ENCODE measurements at regions not wholly inside any gene's neighbourhood (a gene's known extent, or its start where the extent isn't known, plus 50 kb on each side); places are given as distances from the start of the nearest gene placed in this dataset.

GRCh38 chr7:137127806-137128205 is 215.7 kb downstream of the PTN start:
- CTCF ChIA-PET, result no interaction called here
- intact Hi-C loops (cut with micrococcal nuclease; ENCODE audit: unreplicated experiment), result no loop called here

DNA sequence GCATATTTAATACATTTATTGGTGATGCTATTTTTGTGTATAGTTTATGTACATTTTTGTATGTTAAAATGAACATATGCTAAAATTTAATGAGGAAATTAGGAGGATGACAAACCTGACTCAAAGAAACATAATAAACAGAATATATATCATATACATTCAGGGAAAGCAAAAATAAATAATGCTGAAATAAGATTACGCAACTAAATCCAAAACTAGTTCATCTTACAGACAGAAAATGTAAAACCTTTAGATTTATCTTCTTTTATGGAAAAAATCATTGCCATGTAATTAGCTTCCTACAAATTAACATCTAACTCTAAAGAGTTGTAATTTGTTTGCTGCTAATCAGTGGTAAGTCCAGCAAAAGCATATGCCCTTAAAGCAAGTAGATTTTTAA is 216.5 kb downstream of the PTN start:
- BruUV-seq (replicated peaks), result no TSS peak
- TF ChIP-seq SIN3A (IDR thresholded peaks at IDR 0.05; ENCODE audit: borderline replicate concordance, insufficient read depth, low read depth, low read length) (no peak), TCF7L2 (IDR thresholded peaks at IDR 0.05; ENCODE audit: low read depth, low read length) (no peak), POLR2AphosphoS5 (IDR thresholded peaks at IDR 0.05; ENCODE audit: low read depth, low read length) (no peak)
- TF ChIP-seq, protein P1, sequence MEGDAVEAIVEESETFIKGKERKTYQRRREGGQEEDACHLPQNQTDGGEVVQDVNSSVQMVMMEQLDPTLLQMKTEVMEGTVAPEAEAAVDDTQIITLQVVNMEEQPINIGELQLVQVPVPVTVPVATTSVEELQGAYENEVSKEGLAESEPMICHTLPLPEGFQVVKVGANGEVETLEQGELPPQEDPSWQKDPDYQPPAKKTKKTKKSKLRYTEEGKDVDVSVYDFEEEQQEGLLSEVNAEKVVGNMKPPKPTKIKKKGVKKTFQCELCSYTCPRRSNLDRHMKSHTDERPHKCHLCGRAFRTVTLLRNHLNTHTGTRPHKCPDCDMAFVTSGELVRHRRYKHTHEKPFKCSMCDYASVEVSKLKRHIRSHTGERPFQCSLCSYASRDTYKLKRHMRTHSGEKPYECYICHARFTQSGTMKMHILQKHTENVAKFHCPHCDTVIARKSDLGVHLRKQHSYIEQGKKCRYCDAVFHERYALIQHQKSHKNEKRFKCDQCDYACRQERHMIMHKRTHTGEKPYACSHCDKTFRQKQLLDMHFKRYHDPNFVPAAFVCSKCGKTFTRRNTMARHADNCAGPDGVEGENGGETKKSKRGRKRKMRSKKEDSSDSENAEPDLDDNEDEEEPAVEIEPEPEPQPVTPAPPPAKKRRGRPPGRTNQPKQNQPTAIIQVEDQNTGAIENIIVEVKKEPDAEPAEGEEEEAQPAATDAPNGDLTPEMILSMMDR (IDR thresholded peaks at IDR 0.05), result no peak
- TF ChIP-seq, protein P2, sequence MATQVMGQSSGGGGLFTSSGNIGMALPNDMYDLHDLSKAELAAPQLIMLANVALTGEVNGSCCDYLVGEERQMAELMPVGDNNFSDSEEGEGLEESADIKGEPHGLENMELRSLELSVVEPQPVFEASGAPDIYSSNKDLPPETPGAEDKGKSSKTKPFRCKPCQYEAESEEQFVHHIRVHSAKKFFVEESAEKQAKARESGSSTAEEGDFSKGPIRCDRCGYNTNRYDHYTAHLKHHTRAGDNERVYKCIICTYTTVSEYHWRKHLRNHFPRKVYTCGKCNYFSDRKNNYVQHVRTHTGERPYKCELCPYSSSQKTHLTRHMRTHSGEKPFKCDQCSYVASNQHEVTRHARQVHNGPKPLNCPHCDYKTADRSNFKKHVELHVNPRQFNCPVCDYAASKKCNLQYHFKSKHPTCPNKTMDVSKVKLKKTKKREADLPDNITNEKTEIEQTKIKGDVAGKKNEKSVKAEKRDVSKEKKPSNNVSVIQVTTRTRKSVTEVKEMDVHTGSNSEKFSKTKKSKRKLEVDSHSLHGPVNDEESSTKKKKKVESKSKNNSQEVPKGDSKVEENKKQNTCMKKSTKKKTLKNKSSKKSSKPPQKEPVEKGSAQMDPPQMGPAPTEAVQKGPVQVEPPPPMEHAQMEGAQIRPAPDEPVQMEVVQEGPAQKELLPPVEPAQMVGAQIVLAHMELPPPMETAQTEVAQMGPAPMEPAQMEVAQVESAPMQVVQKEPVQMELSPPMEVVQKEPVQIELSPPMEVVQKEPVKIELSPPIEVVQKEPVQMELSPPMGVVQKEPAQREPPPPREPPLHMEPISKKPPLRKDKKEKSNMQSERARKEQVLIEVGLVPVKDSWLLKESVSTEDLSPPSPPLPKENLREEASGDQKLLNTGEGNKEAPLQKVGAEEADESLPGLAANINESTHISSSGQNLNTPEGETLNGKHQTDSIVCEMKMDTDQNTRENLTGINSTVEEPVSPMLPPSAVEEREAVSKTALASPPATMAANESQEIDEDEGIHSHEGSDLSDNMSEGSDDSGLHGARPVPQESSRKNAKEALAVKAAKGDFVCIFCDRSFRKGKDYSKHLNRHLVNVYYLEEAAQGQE (IDR thresholded peaks at IDR 0.05; ENCODE audit: insufficient read depth in 1 of 2, low read depth in 2 of 2, low read length in 1 of 2), result no peak
- CTCF ChIA-PET, result no interaction called here
- Histone ChIP-seq H3K9me3 (ENCODE audit: control insufficient read depth, insufficient read depth, low read depth, low read length) (no peaks in the 10 kb centered on the region; the same call in 1 of the 2 replicates), H3K27ac (ENCODE audit: low read length) (no peak overlapping the region), H3K27me3 (ENCODE audit: control insufficient read depth, insufficient read depth, low read length) (no peaks in the 10 kb centered on the region), H3K36me3 (ENCODE audit: control insufficient read depth, insufficient read depth, low read length) (no peaks in the 10 kb centered on the region), H3K4me3 (ENCODE audit: low read depth in 2 of 2, low read length in 2 of 2) (no peak overlapping the region), H3K4me1 (ENCODE audit: control insufficient read depth, insufficient read depth, low read length) (no peaks in the 10 kb centered on the region)
- POLR2A ChIA-PET, result no interaction called here
- ATAC-seq (no peak), DNase-seq (ENCODE audit: low read depth, low spot score) (no peak)
- intact Hi-C loops (cut with micrococcal nuclease; ENCODE audit: unreplicated experiment) (no loop called here), in situ Hi-C loops (cut with HindIII; ENCODE audit: low pct_unique_long_range_greater_than_20kb, low sequenced_read_pairs) (no loop called here)

More at GRCh38 chr7:137127806-137128205, 215.7 kb downstream of the PTN start:
- DNase-seq (ENCODE audit: low read depth, low spot score) (no peak), ATAC-seq (no peak)
- no TSS peak for BruUV-seq (replicated peaks)
- H3K4me3 ChIP-seq (ENCODE audit: low read depth in 2 of 2, low read length in 2 of 2), result no peak overlapping the region
- in situ Hi-C loops (cut with HindIII; ENCODE audit: low pct_unique_long_range_greater_than_20kb, low sequenced_read_pairs), result no loop called here
- POLR2A ChIA-PET, result no interaction called here
- no peaks in the 10 kb centered on the region for H3K36me3 ChIP-seq (ENCODE audit: control insufficient read depth, insufficient read depth, low read length)
- H3K27me3 ChIP-seq (ENCODE audit: control insufficient read depth, insufficient read depth, low read length), result no peaks in the 10 kb centered on the region
- TF ChIP-seq TCF7L2 (IDR thresholded peaks at IDR 0.05; ENCODE audit: low read depth, low read length), result no peak
- TF ChIP-seq, protein P1 (IDR thresholded peaks at IDR 0.05), result no peak
- no peak for TF ChIP-seq POLR2AphosphoS5 (IDR thresholded peaks at IDR 0.05; ENCODE audit: low read depth, low read length)
- TF ChIP-seq, protein P2 (IDR thresholded peaks at IDR 0.05; ENCODE audit: insufficient read depth in 1 of 2, low read depth in 2 of 2, low read length in 1 of 2), result no peak
- no peak for TF ChIP-seq SIN3A (IDR thresholded peaks at IDR 0.05; ENCODE audit: borderline replicate concordance, insufficient read depth, low read depth, low read length)
- no peak overlapping the region for H3K27ac ChIP-seq (ENCODE audit: low read length)
- H3K4me1 ChIP-seq (ENCODE audit: control insufficient read depth, insufficient read depth, low read length), result no peaks in the 10 kb centered on the region
- no peaks in the 10 kb centered on the region for H3K9me3 ChIP-seq (ENCODE audit: control insufficient read depth, insufficient read depth, low read depth, low read length)

All from Panc1 (cell line).